Activated CD4-positive, alpha-beta T cell treated with anti-CD3 and anti-CD28 coated beads, Interleukin-10, Interleukin-2, amounts not matched to agents 100 ng/mL and 50 ng/mL, durations not matched to agents 16 hours and 8 hours (primary cell): ENCODE measurements at regions not wholly inside any gene's neighbourhood (a gene's known extent, or its start where the extent isn't known, plus 50 kb on each side); places are given as distances from the start of the nearest gene placed in this dataset.

Experiments used
- DNase-seq: peaks from one replicate; pipeline ENCODE4 v3.0.0-alpha.2; 2020

GRCh38 chr1:192951691-192952460, 107.3 kb downstream of the UCHL5 start:
- peak; percentile 12 for DNase-seq

GRCh38 chr1:192952646-192953045, 106.5 kb downstream of the UCHL5 start:
- DNase-seq, result no peak

GRCh38 chr1:192954705-192955265, 104.4 kb downstream of the UCHL5 start:
- DNase-seq, result no peak

- DNase-seq, result no peak
Observed at GRCh38 chr1:192958350-192958749, 100.8 kb downstream of the UCHL5 start.

GRCh38 chr1:192958871-192959270, 100.3 kb downstream of the UCHL5 start:
- no peak for DNase-seq

- no peak for DNase-seq
Observed at GRCh38 chr1:192959657-192960186, 99.4 kb downstream of the UCHL5 start.
